ENCODE measurements at regions not wholly inside any gene's neighbourhood (a gene's known extent, or its start where the extent isn't known, plus 50 kb on each side); places are given as distances from the start of the nearest gene placed in this dataset.
A peak's percentile ranks its signal among the peaks of the same experiment; 100 is the strongest.
"Not testable (repeated sequence)": the region's sequence is repeated elsewhere in the genome, so short reads cannot be mapped to it uniquely, and the experiment has no call there.

GRCh38 chr4:169934794-169935429, 91.3 kb downstream of the MFAP3L start:
- no peak for DNase-seq (ENCODE audit: low read depth)

DNA sequence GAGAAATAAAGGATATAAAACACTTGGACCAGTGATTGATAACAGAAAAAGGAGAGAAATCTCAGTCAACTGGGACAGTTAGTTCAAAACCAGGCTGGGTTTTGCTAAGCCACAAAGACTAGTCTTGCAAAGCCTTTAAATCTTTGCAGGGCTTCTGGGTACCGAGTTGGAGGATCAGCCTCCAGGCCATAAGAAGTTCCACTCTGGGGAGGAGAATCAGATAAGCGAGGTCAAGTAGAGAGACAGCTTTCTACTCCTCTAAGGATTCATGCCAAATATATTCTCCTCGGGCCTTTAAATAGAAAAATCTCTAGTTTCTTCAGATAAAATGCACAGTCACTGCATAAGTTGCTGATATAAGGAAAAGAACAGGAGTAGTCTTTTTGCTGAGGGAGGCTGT, 92.7 kb downstream of the MFAP3L start:
- no peak for DNase-seq (ENCODE audit: low read depth)

DNA sequence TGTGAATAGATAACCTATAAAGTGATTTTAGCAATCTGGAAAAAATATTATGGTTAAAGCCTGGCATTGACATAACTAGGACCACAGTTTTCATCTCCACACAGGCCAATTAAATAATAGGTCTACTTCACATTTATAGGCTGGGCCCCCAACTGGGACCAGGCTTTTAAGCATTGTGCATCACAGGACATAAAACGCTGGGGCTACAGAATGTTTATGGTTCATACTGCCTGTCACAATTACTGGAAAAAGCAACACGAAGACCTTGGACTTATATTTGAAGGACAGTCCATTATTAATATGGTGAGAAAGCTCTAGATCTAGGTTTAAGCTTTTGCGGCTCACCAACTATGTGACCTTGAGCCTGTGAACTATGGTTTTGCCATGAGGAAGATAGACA, 94.2 kb downstream of the MFAP3L start:
- DNase-seq (ENCODE audit: low read depth): no peak

- not testable (repeated sequence) for DNase-seq (ENCODE audit: low read depth)
Measured at GRCh38 chr4:169930755-169931154, 95.4 kb downstream of the MFAP3L start.

DNA sequence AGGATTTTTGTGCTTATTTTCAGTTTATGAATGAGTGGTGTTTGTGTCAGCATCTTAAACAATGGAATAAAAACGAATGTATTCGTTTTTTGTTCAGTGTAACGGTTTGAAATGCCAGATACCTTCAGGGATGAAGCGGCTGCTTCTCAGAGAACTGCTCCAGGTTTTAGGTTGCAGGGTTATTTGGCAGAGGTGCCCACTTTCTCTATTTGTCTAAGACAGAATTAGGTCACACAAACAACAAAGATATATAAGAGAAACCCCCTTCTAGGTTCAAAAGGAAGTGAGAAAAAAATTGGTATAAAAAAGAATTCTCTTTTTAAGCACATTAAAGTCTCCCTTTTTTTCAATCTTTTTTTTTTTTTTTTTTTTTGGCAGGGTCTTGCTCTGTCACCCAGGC, 98.9 kb downstream of the MFAP3L start:
- no peak for DNase-seq (ENCODE audit: low read depth)

DNA sequence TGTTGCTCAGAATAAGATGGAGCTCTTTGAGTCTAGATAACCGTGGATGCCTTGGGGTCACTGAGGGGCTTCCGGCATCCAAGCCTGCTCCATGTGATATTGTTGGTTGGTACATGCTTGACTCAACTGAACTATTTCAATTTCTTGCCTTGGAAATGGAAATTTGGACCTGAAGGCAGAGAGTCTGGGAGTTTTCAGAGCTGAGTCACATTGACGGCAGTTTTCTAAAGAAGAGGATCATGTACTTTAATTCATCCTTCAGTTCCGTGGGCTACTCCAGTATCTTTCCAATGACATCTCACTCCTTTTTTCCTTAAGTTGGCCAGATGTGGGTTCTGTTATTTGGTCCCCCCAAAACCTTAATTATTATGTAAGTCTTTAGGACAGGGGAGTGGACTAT, 100.5 kb downstream of the MFAP3L start:
- DNase-seq (ENCODE audit: low read depth): no peak

DNA sequence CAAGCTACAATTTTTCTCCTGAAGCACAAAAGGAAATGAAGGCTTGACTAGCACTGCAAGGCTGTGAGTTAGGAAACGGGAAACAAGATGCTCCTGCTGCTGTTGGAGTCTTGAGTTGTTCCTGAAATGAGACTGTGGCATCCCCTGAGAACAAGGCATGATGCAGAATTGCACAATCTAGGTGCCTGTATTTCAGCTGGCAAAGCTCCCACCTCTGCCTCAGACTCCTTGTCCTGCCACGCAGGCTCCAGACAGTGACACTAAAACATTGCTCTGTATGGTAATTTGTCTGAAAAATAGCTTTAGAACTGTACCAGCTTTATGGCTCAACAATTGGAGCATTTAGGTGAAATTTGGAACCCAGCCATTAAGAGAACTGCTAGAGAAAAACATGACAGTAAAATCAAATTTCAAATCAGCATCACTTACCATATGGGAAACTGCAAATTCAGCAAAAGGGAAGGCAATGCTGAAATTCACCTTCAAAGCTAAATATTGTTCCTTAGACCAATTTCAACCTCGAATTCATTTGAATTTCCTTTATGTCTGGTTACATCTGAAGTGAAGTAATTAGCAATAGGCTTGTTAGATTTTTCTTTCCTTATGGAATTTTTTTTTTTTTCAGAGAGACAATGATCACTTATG, 103.4 kb downstream of the MFAP3L start:
- no peak for DNase-seq (ENCODE audit: low read depth)

DNA sequence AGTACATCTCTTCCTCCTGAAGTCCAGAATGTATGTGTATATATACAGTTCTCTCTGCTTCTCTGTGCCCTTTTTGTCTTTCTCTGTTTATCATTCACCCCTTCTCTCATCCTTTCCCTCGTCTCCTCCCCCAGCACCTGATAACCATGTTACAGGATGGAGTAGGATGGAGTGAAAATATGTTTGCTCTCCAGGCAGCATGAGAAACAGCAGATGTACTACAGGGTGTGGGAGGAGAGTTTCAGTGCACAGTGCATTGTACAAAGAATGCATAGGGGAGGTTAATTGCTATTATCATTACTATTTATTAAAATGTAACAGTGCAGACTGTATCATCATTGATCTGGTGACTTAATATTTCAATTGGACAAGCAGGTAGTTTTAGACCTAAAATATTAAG, 104.5 kb downstream of the MFAP3L start:
- no peak for DNase-seq (ENCODE audit: low read depth)

GRCh38 chr4:169921237-169921636, 105.0 kb downstream of the MFAP3L start:
- DNase-seq (ENCODE audit: low read depth): no peak

- DNase-seq (ENCODE audit: low read depth): not testable (repeated sequence)
Measured at GRCh38 chr4:169919194-169920124, 106.7 kb downstream of the MFAP3L start.

DNA sequence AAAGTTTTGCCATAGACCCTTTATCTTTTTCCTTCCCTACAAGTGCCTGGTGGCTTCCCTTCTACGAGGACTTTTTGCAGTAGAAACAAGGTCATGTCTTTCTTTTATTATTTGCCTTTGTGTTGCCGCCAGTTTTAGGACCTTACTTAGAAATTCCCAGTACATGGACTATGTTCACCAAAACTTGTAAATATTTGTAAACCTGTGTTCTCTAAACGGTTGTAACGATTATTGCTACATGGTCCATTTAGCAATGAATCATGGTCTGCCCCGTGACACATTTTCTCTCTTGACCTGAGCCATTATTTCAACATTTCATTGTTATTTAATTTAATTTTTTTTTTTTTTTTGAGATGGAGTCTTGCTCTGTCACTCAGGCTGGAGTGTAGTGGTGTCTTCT, 110.7 kb downstream of the MFAP3L start:
- DNase-seq (ENCODE audit: low read depth): no peak

- DNase-seq (ENCODE audit: low read depth): no peak
Measured at GRCh38 chr4:169914866-169915265, 111.3 kb downstream of the MFAP3L start.

- DNase-seq (ENCODE audit: low read depth): no peak
Measured at GRCh38 chr4:169912996-169913395, 113.2 kb downstream of the MFAP3L start.

DNA sequence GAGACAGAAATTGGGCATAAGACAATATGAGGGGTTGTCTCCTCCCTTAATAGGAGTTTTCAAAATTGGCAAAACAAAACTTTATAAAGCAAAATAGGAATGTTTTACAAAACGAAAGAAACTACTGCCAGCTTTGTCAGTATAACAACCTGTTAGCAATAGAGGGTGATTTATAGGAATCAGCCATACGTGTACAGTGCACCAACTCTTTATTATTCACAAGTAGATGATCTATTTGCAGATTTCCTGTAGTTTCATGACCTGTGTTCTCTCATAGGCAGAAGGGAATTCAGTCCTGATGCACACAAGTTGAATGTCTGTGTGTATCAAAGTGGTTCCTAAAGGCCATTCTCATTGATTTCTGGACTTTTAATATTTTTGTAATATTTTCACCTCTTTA, 116.3 kb downstream of the MFAP3L start:
- no peak for DNase-seq (ENCODE audit: low read depth)

DNA sequence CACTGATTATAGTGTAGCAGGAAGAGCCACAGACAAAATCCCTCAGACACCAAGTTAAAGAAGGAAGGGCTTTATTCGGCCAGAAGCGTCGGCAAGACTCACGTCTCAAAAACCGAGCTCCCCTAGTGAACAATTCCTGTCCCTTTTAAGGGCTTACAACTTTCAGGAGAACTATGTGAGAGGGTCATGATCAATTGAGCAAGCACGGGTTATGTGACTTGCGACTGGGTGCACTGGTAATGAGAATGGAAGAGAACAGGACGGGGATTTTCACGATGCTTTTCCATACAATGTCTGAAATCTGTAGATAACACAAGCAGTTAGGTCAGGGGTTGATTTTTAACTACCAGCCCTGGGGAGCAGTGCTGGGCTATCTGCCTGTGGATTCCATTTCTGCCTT, 116.7 kb downstream of the MFAP3L start:
- no peak for DNase-seq (ENCODE audit: low read depth)

DNA sequence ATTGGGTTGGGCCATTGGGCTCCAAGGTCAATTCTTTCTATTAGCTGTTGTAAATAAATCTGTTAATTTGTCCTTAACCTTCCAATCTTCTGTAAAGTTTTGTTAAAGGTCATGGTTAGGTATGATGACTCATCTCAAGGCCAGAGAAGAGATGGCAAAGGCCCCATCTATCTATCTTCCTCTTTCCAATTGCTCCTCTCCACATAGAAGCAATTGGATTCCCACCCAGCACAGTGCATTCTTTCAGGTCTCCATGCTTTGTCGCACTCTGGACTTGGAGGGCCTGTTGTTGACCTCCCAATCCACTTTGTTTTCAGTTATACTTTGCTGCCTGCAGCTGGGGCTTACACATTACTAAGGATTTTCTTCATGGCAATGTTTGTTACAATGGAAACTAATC, 118.5 kb downstream of the MFAP3L start:
- DNase-seq (ENCODE audit: low read depth): no peak

GRCh38 chr4:169906821-169907220, 119.4 kb downstream of the MFAP3L start:
- no peak for DNase-seq (ENCODE audit: low read depth)

- no peak for DNase-seq (ENCODE audit: low read depth)
Measured at GRCh38 chr4:169906104-169906503, 120.1 kb downstream of the MFAP3L start.

DNA sequence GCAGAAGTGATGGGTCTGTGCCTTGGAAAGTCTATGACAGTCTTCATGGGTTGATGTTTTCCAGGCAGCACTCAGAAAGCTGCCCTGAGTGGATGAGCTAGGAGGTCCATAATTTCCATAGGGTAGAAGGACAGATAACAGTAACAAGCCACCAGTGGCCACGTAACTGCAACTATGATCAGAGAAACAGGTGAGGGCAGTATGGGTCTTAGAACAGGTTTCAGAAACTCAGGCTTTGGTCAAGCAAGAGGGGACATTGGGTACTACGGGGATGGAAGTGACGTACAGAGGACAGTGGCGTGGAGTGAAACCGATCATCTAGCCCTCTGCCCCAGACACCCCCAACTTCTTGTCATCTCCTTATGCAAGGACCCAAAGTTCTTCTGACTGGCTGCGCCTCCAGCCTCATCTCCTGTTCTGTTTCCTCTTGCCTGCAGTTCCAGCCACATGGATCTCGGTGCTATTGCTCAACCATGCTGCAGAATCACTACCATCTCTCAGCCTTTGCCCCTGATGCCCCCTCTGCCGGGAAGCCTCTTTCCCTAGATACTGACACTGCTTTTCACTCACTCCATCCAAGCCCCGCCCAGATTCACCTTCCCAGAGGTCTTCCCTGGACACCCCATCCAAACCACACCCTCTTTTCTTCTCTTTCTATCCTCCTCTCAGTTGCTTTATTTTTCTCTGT, 123.4 kb downstream of the MFAP3L start:
- DNase-seq (ENCODE audit: low read depth): no peak

DNA sequence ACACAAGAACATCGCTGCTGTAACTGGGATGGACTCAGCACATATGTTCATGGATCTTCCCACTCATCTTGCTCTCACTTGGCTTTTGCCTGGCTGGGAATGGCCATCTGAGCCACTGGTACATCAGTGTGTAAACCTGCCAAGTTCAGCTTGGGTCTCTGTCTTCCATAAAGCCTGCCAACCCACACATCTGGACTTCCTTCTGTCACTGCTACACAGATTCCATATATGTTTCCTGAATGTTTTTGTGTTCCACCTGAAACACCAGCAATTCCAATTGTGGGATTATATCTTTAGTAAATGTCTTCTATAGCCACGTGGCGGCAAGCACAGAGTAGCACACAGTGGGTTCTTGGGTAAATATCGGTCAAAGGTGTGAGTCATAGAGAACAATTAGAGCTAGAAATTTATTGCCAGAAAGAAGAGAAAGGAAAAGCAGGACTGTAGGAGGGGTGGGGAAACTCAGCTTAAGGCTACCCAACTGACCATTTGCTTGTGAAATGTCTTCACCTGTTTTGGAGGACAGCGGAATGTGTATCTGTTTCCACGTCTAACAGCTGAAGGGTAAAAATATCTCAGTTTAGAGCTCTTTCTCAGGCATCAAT, 125.9 kb downstream of the MFAP3L start:
- DNase-seq (ENCODE audit: low read depth): no peak

DNA sequence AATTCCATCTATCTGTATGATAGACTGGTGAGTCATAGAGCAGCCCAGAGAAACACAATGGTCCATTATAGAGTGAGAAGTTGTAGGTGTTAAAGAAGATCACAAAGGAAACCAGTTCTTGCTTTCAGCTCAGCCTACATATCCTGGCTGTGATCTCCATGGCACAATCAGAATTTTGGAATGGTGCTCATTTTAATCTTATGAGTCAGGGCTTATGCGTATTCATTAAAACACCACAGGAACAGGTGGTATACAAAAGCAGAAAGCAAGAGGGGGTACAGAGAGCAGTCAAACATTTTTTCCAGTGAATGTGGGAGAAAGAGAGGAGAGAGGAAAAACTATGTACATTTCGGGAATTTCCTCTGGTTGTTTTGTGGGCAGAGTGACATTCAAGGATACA, 126.9 kb downstream of the MFAP3L start:
- peak; percentile 31 for DNase-seq (ENCODE audit: low read depth)

- DNase-seq (ENCODE audit: low read depth): no peak
Measured at GRCh38 chr4:169898095-169898494, 128.1 kb downstream of the MFAP3L start.

All from HS-5 (cell line).